ENCODE measurements at regions not wholly inside any gene's neighbourhood (a gene's known extent, or its start where the extent isn't known, plus 50 kb on each side); places are given as distances from the start of the nearest gene placed in this dataset.
"Not testable (repeated sequence)": the region's sequence is repeated elsewhere in the genome, so short reads cannot be mapped to it uniquely, and the experiment has no call there.

DNA sequence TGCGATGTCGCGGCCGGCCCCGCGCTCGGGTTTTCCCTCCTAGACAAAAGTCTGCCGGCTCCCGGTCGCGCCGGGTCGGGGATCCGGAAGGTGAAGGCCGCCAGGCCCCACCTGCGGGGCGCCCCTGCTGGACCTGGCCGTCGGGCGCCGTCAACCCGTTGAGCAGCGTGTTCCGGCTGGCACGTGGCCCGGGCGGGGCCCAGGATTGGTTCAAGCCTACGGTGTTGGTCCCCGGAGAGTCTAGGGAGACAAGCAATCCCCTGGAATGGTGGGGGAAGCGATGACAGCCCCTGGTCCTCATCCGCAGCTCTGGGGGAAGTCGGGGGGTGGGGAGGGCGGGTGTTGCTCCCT is 2776.3 kb upstream of the TPTE start:
- H3K9ac ChIP-seq (replicated peaks in 1 of 4; ENCODE audit: extremely low read depth in 1 of 4, low read depth in 3 of 4, low read length in 3 of 4); H3K18ac ChIP-seq (ENCODE audit: extremely low read depth, low read length); H3K27me3 ChIP-seq (replicated peaks in 1 of 4; ENCODE audit: control insufficient read depth in 3 of 4, extremely low read depth in 1 of 4, insufficient read depth in 3 of 4, low read length in 3 of 4); H4K91ac ChIP-seq (replicated peaks; ENCODE audit: insufficient read length, low read length); POLR2A ChIA-PET (ENCODE audit: partially characterized antibody); DNase-seq (ENCODE audit: low read depth in 1 of 2, low spot score in 2 of 2); H3K9me3 ChIP-seq (ENCODE audit: insufficient read depth in 2 of 2, low read depth in 1 of 2, low read length in 1 of 2); H4K20me1 ChIP-seq (replicated peaks in 1 of 2; ENCODE audit: control insufficient read depth in 1 of 2, insufficient read depth in 2 of 2, low read length in 2 of 2); H2BK20ac ChIP-seq (ENCODE audit: low read length); H2AK5ac ChIP-seq (ENCODE audit: low read depth, low read length); H2BK12ac ChIP-seq (ENCODE audit: low read depth, low read length); H3K36me3 ChIP-seq (ENCODE audit: control insufficient read depth in 2 of 4, insufficient read depth in 4 of 4, low read length in 3 of 4); H4K8ac ChIP-seq (ENCODE audit: extremely low read depth, insufficient read depth, low read length); H3K4me1 ChIP-seq (replicated peaks in 1 of 4; ENCODE audit: control insufficient read depth in 3 of 4, insufficient read depth in 4 of 4, low read length in 3 of 4); H4K5ac ChIP-seq (ENCODE audit: insufficient read length, low read depth, low read length); H3K56ac ChIP-seq (replicated peaks; ENCODE audit: insufficient read length, low read depth, low read length); H3K4me2 ChIP-seq (ENCODE audit: insufficient read depth in 1 of 2, low read depth in 2 of 2, low read length in 2 of 2); H3K79me2 ChIP-seq (ENCODE audit: control insufficient read depth in 1 of 2, insufficient read depth in 2 of 2, low read length in 2 of 2); H2BK120ac ChIP-seq (replicated peaks; ENCODE audit: low read depth, low read length); H3K4me3 ChIP-seq (ENCODE audit: extremely low read depth in 1 of 4, insufficient read depth in 2 of 4, low read depth in 3 of 4, low read length in 4 of 4); H3K4ac ChIP-seq (replicated peaks; ENCODE audit: insufficient read length, low read depth, low read length); H3K23me2 ChIP-seq (ENCODE audit: low read depth, low read length); H2BK5ac ChIP-seq (ENCODE audit: low read depth, low read length); FAIRE-seq; H2BK15ac ChIP-seq (ENCODE audit: low read length); H3K27ac ChIP-seq (ENCODE audit: low read depth, low read length); H3K14ac ChIP-seq (ENCODE audit: insufficient read length); H3K23ac ChIP-seq (ENCODE audit: insufficient read length); H2AFZ ChIP-seq (ENCODE audit: low read length); H3K79me1 ChIP-seq (ENCODE audit: low read depth, low read length); CTCF ChIA-PET (ENCODE audit: partially characterized antibody): not testable (repeated sequence)
- WGBS, 2 experiments (ENCODE audit: extremely low coverage in 1 of 2, insufficient coverage in 1 of 2, insufficient read length in 1 of 2, insufficient replicate concordance in 2 of 2, low coverage in 1 of 2, low lambda C conversion rate in 2 of 2, missing lambda C conversion rate in 1 of 2): no CpG with 5 or more reads among the region's 33 CpGs

DNA sequence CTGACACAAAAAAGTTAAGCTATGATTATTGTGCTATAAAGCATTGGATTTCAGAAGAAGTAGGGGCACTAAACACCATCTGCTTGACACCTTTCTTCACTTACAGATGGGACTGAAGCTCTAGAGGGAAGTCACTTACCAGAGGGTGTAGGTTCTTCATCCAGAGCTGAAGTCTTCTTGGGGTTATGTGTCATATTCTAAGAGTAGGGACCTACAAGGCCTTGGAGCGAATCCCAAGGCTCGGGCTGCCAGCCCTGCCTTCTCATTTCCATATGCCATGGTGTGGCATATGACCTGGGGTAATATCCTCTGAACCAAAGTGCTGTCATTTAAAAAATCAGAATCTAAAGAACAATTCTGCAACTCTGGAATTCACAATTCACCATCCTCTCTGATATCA is 2773.4 kb upstream of the TPTE start:
- H3K23me2 ChIP-seq (ENCODE audit: low read depth, low read length); H3K18ac ChIP-seq (ENCODE audit: extremely low read depth, low read length); H3K9ac ChIP-seq (replicated peaks in 1 of 4; ENCODE audit: extremely low read depth in 1 of 4, low read depth in 3 of 4, low read length in 3 of 4); H3K56ac ChIP-seq (replicated peaks; ENCODE audit: insufficient read length, low read depth, low read length); FAIRE-seq; H3K79me1 ChIP-seq (ENCODE audit: low read depth, low read length); H2BK20ac ChIP-seq (ENCODE audit: low read length); H4K91ac ChIP-seq (replicated peaks; ENCODE audit: insufficient read length, low read length); H3K14ac ChIP-seq (ENCODE audit: insufficient read length); H3K27me3 ChIP-seq (replicated peaks in 1 of 4; ENCODE audit: control insufficient read depth in 3 of 4, extremely low read depth in 1 of 4, insufficient read depth in 3 of 4, low read length in 3 of 4); H2BK12ac ChIP-seq (ENCODE audit: low read depth, low read length); H2AK5ac ChIP-seq (ENCODE audit: low read depth, low read length); H3K9me3 ChIP-seq (ENCODE audit: insufficient read depth in 2 of 2, low read depth in 1 of 2, low read length in 1 of 2); H3K4me2 ChIP-seq (ENCODE audit: insufficient read depth in 1 of 2, low read depth in 2 of 2, low read length in 2 of 2); H2AFZ ChIP-seq (ENCODE audit: low read length); H4K8ac ChIP-seq (ENCODE audit: extremely low read depth, insufficient read depth, low read length); H3K4ac ChIP-seq (replicated peaks; ENCODE audit: insufficient read length, low read depth, low read length); H4K20me1 ChIP-seq (replicated peaks in 1 of 2; ENCODE audit: control insufficient read depth in 1 of 2, insufficient read depth in 2 of 2, low read length in 2 of 2); H3K4me1 ChIP-seq (replicated peaks in 1 of 4; ENCODE audit: control insufficient read depth in 3 of 4, insufficient read depth in 4 of 4, low read length in 3 of 4); H3K27ac ChIP-seq (ENCODE audit: low read depth, low read length); H3K23ac ChIP-seq (ENCODE audit: insufficient read length); H2BK15ac ChIP-seq (ENCODE audit: low read length); DNase-seq (ENCODE audit: low read depth in 1 of 2, low spot score in 2 of 2); H4K5ac ChIP-seq (ENCODE audit: insufficient read length, low read depth, low read length); H2BK5ac ChIP-seq (ENCODE audit: low read depth, low read length); H3K79me2 ChIP-seq (ENCODE audit: control insufficient read depth in 1 of 2, insufficient read depth in 2 of 2, low read length in 2 of 2); H3K36me3 ChIP-seq (ENCODE audit: control insufficient read depth in 2 of 4, insufficient read depth in 4 of 4, low read length in 3 of 4); H3K4me3 ChIP-seq (ENCODE audit: extremely low read depth in 1 of 4, insufficient read depth in 2 of 4, low read depth in 3 of 4, low read length in 4 of 4); CTCF ChIA-PET (ENCODE audit: partially characterized antibody); POLR2A ChIA-PET (ENCODE audit: partially characterized antibody); H2BK120ac ChIP-seq (replicated peaks; ENCODE audit: low read depth, low read length): not testable (repeated sequence)
- WGBS, 2 experiments (ENCODE audit: extremely low coverage in 1 of 2, insufficient coverage in 1 of 2, insufficient read length in 1 of 2, insufficient replicate concordance in 2 of 2, low coverage in 1 of 2, low lambda C conversion rate in 2 of 2, missing lambda C conversion rate in 1 of 2): 100% methylated on average over 2 of the region's 2 CpGs; no CpG with 5 or more reads in 1 of the 2 experiments
